NCI-H748 treated with DMSO at 0.1 percent for 48 hours (cell line): ENCODE measurements at regions not wholly inside any gene's neighbourhood (a gene's known extent, or its start where the extent isn't known, plus 50 kb on each side); places are given as distances from the start of the nearest gene placed in this dataset.

Experiments
- DNase-seq: peaks from one replicate; lab custom pipeline; 2025; lab: John Stamatoyannopoulos, UW

- DNase-seq, result no peak
These were observed 115.0 kb downstream of the RIPK4 start for GRCh38 chr21:41651830-41652229.

- DNase-seq, result no peak
These were observed 115.4 kb downstream of the RIPK4 start for GRCh38 chr21:41651406-41651805.

GRCh38 chr21:41650526-41651145, 116.2 kb downstream of the RIPK4 start:
- DNase-seq, result no peak

GRCh38 chr21:41648591-41649031, 118.2 kb downstream of the RIPK4 start:
- no peak for DNase-seq

- no peak for DNase-seq
These were observed 118.9 kb downstream of the RIPK4 start for GRCh38 chr21:41647806-41648561.

GRCh38 chr21:41643246-41643966, 123.4 kb downstream of the RIPK4 start:
- no peak for DNase-seq

- DNase-seq, result no peak
These were observed 124.8 kb downstream of the RIPK4 start for GRCh38 chr21:41641821-41642701.

- DNase-seq, result no peak
These were observed 125.4 kb downstream of the RIPK4 start for GRCh38 chr21:41641510-41641815.

GRCh38 chr21:41640748-41641509, 125.9 kb downstream of the RIPK4 start:
- no peak for DNase-seq

- DNase-seq, result no peak
These were observed 127.1 kb downstream of the RIPK4 start for GRCh38 chr21:41639766-41640165.

GRCh38 chr21:41639336-41639735, 127.5 kb downstream of the RIPK4 start:
- DNase-seq, result no peak

- DNase-seq, result no peak
These were observed 128.6 kb downstream of the RIPK4 start for GRCh38 chr21:41638201-41638790.

- DNase-seq, result peak; percentile 5
These were observed 129.0 kb upstream of the TMPRSS2 start for GRCh38 chr21:41636636-41637630.

GRCh38 chr21:41635874-41636273, 127.9 kb upstream of the TMPRSS2 start:
- DNase-seq, result no peak

- DNase-seq, result no peak
These were observed 126.9 kb upstream of the TMPRSS2 start for GRCh38 chr21:41634858-41635257.

GRCh38 chr21:41634211-41634694, 126.3 kb upstream of the TMPRSS2 start:
- no peak for DNase-seq

GRCh38 chr21:41633627-41634026, 125.7 kb upstream of the TMPRSS2 start:
- no peak for DNase-seq

- DNase-seq, result no peak
These were observed 125.0 kb upstream of the TMPRSS2 start for GRCh38 chr21:41632748-41633475.
